H1 (cell line): ENCODE measurements at regions not wholly inside any gene's neighbourhood (a gene's known extent, or its start where the extent isn't known, plus 50 kb on each side); places are given as distances from the start of the nearest gene placed in this dataset.

ENCODE experiments used
- CTCF ChIA-PET: fragments of 300-600 bp; sonication (Branson Sonifier 250); formaldehyde crosslinking; loops from one replicate; lab custom pipeline; 2021; ENCODE audit not compliant: partially characterized antibody; lab: Charles Lee
- POLR2A ChIA-PET: fragments of 300-600 bp; sonication (Branson Sonifier 250); formaldehyde crosslinking; loops from one replicate; lab custom pipeline; 2021; ENCODE audit warnings: inconsistent platforms; ENCODE audit not compliant: partially characterized antibody; lab: Charles Lee
- DNase-seq, 2 experiments: peaks; one replicate each; pipeline versions ENCODE4 v3.0.0 to v3.0.0-alpha.2; 2010 to 2022; ENCODE audit warnings: low spot score in 2 of 2, low read depth in 1 of 2, mixed read lengths in 1 of 2
- FAIRE-seq: peaks from 2 replicates; lab custom pipeline; 2011; peaks lifted over from hg19 to GRCh38; lab: Jason Lieb, UNC
- H2AFZ ChIP-seq: 2 replicates; pipeline ENCODE4 v1.8.1; 2012; ENCODE audit warnings: low read length, inconsistent platforms
- H2AK5ac ChIP-seq: 2 replicates; pipeline ENCODE4 v1.6.1; 2013; ENCODE audit warnings: low read depth, low read length
- H2BK120ac ChIP-seq: replicated peaks from 2 replicates; pipeline ENCODE3; 2013; ENCODE audit warnings: low read depth, low read length, inconsistent platforms
- H2BK12ac ChIP-seq: 2 replicates; pipeline ENCODE4 v1.6.1; 2013; ENCODE audit warnings: low read depth, low read length
- H2BK15ac ChIP-seq: 2 replicates; pipeline ENCODE4 v1.6.1; 2013; ENCODE audit warnings: low read length
- H2BK20ac ChIP-seq: 2 replicates; pipeline ENCODE4 v1.6.1; 2013; ENCODE audit warnings: low read length
- H2BK5ac ChIP-seq: 2 replicates; pipeline ENCODE4 v1.6.1; 2013; ENCODE audit warnings: low read depth, low read length
- H3K14ac ChIP-seq: 2 replicates; pipeline ENCODE4 v1.6.1; 2013; ENCODE audit warnings: inconsistent platforms; ENCODE audit not compliant: insufficient read length
- H3K18ac ChIP-seq: 2 replicates; pipeline ENCODE4 v1.6.1; 2013; ENCODE audit warnings: low read length; ENCODE audit errors: extremely low read depth
- H3K23ac ChIP-seq: 2 replicates; pipeline ENCODE4 v1.6.1; 2013; ENCODE audit warnings: inconsistent platforms; ENCODE audit not compliant: insufficient read length
- H3K23me2 ChIP-seq: 2 replicates; pipeline ENCODE4 v1.6.1; 2013; ENCODE audit warnings: low read depth, low read length
- H3K27ac ChIP-seq: 2 replicates; pipeline ENCODE4 v1.6.1; 2011; ENCODE audit warnings: low read depth, low read length, inconsistent platforms
- H3K27me3 ChIP-seq, 4 experiments: replicated peaks in 1 of 4; 1 replicate in 1 of 4; 2 replicates in 3 of 4; pipeline versions ENCODE4 v1.6.1 to v1.8.1; 2011 to 2013; ENCODE audit warnings: low read length in 3 of 4, mild to moderate bottlenecking in 3 of 4, inconsistent platforms in 2 of 4, mixed read lengths in 2 of 4, moderate library complexity in 1 of 4; ENCODE audit not compliant: control insufficient read depth in 3 of 4, insufficient read depth in 3 of 4; ENCODE audit errors: extremely low read depth in 1 of 4
- H3K36me3 ChIP-seq, 4 experiments: 2 replicates each; pipeline versions ENCODE4 v1.6.1 to v1.8.1; 2011 to 2013; ENCODE audit warnings: mild to moderate bottlenecking in 4 of 4, low read length in 3 of 4, moderate library complexity in 2 of 4, control low read depth in 1 of 4, inconsistent platforms in 1 of 4; ENCODE audit not compliant: insufficient read depth in 4 of 4, control insufficient read depth in 2 of 4
- H3K4ac ChIP-seq: replicated peaks from 2 replicates; pipeline ENCODE3; 2013; ENCODE audit warnings: low read length, low read depth, mixed read lengths, inconsistent platforms; ENCODE audit not compliant: insufficient read length
- H3K4me1 ChIP-seq, 4 experiments: replicated peaks in 1 of 4; 1 replicate in 1 of 4; 2 replicates in 3 of 4; pipeline versions ENCODE4 v1.6.1 to v1.8.1; 2011 to 2013; ENCODE audit warnings: low read length in 3 of 4, inconsistent platforms in 2 of 4, mixed read lengths in 1 of 4; ENCODE audit not compliant: insufficient read depth in 4 of 4, control insufficient read depth in 3 of 4
- H3K4me2 ChIP-seq, 2 experiments: 2 replicates each; pipeline versions ENCODE4 v1.6.1 to v1.8.1; 2011 to 2013; ENCODE audit warnings: low read depth in 2 of 2, low read length in 2 of 2, control low read depth in 1 of 2, inconsistent platforms in 1 of 2, mild to moderate bottlenecking in 1 of 2; ENCODE audit not compliant: insufficient read depth in 1 of 2
- H3K4me3 ChIP-seq, 4 experiments: fragments of 200-600, 300-600 bp in 1 of 4; sonication (generic), shearing (Covaris generic), sonication (Bioruptor Twin) in 1 of 4; 2 replicates each; pipeline versions ENCODE4 v1.5.1 to v1.8.1; 2011 to 2016; ENCODE audit warnings: low read length in 4 of 4, low read depth in 3 of 4, control low read depth in 2 of 4, inconsistent platforms in 2 of 4, mild to moderate bottlenecking in 2 of 4, mixed read lengths in 1 of 4, moderate library complexity in 1 of 4; ENCODE audit not compliant: insufficient read depth in 2 of 4; ENCODE audit errors: extremely low read depth in 1 of 4
- H3K56ac ChIP-seq: replicated peaks from 2 replicates; pipeline ENCODE3; 2013; ENCODE audit warnings: low read depth, mild to moderate bottlenecking, mixed read lengths, low read length, inconsistent platforms; ENCODE audit not compliant: insufficient read length
- H3K79me1 ChIP-seq: 2 replicates; pipeline ENCODE4 v1.6.1; 2013; ENCODE audit warnings: low read depth, low read length, control low read depth
- H3K79me2 ChIP-seq, 2 experiments: 2 replicates each; pipeline versions ENCODE4 v1.6.1 to v1.8.1; 2012 to 2013; ENCODE audit warnings: low read length in 2 of 2, mild to moderate bottlenecking in 2 of 2, inconsistent platforms in 1 of 2; ENCODE audit not compliant: insufficient read depth in 2 of 2, control insufficient read depth in 1 of 2
- H3K9ac ChIP-seq, 4 experiments: replicated peaks in 1 of 4; 1 replicate in 1 of 4; 2 replicates in 3 of 4; pipeline versions ENCODE4 v1.6.1 to v1.8.1; 2011 to 2013; ENCODE audit warnings: low read depth in 3 of 4, low read length in 3 of 4, control low read depth in 2 of 4, mild to moderate bottlenecking in 2 of 4, moderate library complexity in 2 of 4, inconsistent platforms in 1 of 4; ENCODE audit errors: extremely low read depth in 1 of 4
- H3K9me3 ChIP-seq, 2 experiments: 2 replicates each; pipeline versions ENCODE4 v1.6.1 to v1.8.1; 2012 to 2013; ENCODE audit warnings: mild to moderate bottlenecking in 2 of 2, moderate library complexity in 2 of 2, control low read depth in 1 of 2, inconsistent platforms in 1 of 2, low read depth in 1 of 2, low read length in 1 of 2, mixed read lengths in 1 of 2; ENCODE audit not compliant: insufficient read depth in 2 of 2
- H4K20me1 ChIP-seq, 2 experiments: replicated peaks in 1 of 2; 2 replicates each; pipeline versions ENCODE3 to v1.8.1; 2011 to 2013; ENCODE audit warnings: inconsistent platforms in 2 of 2, low read length in 2 of 2, mild to moderate bottlenecking in 1 of 2; ENCODE audit not compliant: insufficient read depth in 2 of 2, control insufficient read depth in 1 of 2
- H4K5ac ChIP-seq: 2 replicates; pipeline ENCODE4 v1.6.1; 2013; ENCODE audit warnings: low read length, low read depth, mixed read lengths, inconsistent platforms; ENCODE audit not compliant: insufficient read length
- H4K8ac ChIP-seq: 2 replicates; pipeline ENCODE4 v1.8.0; 2013; ENCODE audit warnings: mild to moderate bottlenecking, moderate library complexity, low read length, inconsistent platforms; ENCODE audit not compliant: insufficient read depth; ENCODE audit errors: extremely low read depth
- H4K91ac ChIP-seq: replicated peaks from 2 replicates; pipeline ENCODE3; 2013; ENCODE audit warnings: low read length, mixed read lengths, inconsistent platforms; ENCODE audit not compliant: insufficient read length
- ASH2L ChIP-seq: fragments of 200-600, 300-600 bp; sonication (generic); IDR thresholded peaks from one replicate; pipeline ENCODE4 v1.7.1; 2017; ENCODE audit warnings: low read length
- SRF ChIP-seq: IDR thresholded peaks from 2 replicates; pipeline ENCODE4 v1.6.1; 2011; ENCODE audit warnings: mild to moderate bottlenecking, low read depth, low read length, moderate library complexity
- TAF7 ChIP-seq: optimal IDR thresholded peaks from 2 replicates; pipeline ENCODE3; 2011; ENCODE audit warnings: low read depth, mild to moderate bottlenecking, inconsistent platforms, low read length, moderate library complexity, borderline replicate concordance
- TCF12 ChIP-seq: IDR thresholded peaks from 2 replicates; pipeline ENCODE4 v1.6.1; 2011; ENCODE audit warnings: low read depth, mild to moderate bottlenecking, low read length

- peaks cover 0 to 3% of the 10 kb centered on the region in 2 experiments; a peak in 1 of 4 replicates for H3K9me3 ChIP-seq
- TF ChIP-seq ASH2L (no peak), TCF12 (no peak), TAF7 (no peak), SRF (no peak)
Observed at GRCh38 chr13:77476456-77476855, 59.0 kb upstream of the SCEL start.

More at GRCh38 chr13:77476456-77476855, 59.0 kb upstream of the SCEL start:
- no peak overlapping the region for H3K9ac ChIP-seq
- POLR2A ChIA-PET = no interaction called here
- no peaks in the 10 kb centered on the region for H3K79me2 ChIP-seq
- no peak overlapping the region for H2BK20ac ChIP-seq
- H3K56ac ChIP-seq = no peak overlapping the region
- no peak overlapping the region for H2BK5ac ChIP-seq
- no peaks in the 10 kb centered on the region for H3K23me2 ChIP-seq
- no peaks in the 10 kb centered on the region for H4K20me1 ChIP-seq
- no peak overlapping the region for H4K5ac ChIP-seq
- H2BK15ac ChIP-seq = no peak overlapping the region
- no peak overlapping the region for H3K4me3 ChIP-seq
- no peak overlapping the region for H4K8ac ChIP-seq
- H2AK5ac ChIP-seq = no peak overlapping the region
- no peak overlapping the region for H4K91ac ChIP-seq
- no peak overlapping the region for H2AFZ ChIP-seq
- no peak for DNase-seq
- no peak overlapping the region for H3K23ac ChIP-seq
- H3K18ac ChIP-seq = no peak overlapping the region
- H3K79me1 ChIP-seq = no peaks in the 10 kb centered on the region
- no peak overlapping the region for H2BK120ac ChIP-seq
- H3K14ac ChIP-seq = no peak overlapping the region
- no peaks in the 10 kb centered on the region for H3K27me3 ChIP-seq
- no peak overlapping the region for H3K4ac ChIP-seq
- no peaks in the 10 kb centered on the region for H3K36me3 ChIP-seq
- H3K4me1 ChIP-seq = peaks cover 2 to 5% (median 4%) of the 10 kb centered on the region in 4 experiments; a peak in 4 of 7 replicates
- H3K4me2 ChIP-seq = no peak overlapping the region
- CTCF ChIA-PET = interaction anchor here (0.9 to 3.7 kb wide), 4 partner anchors 12 to 147 kb away, joined by 4 to 12 read pairs (median 8); no protein-coding TSS in a partner anchor
- H3K27ac ChIP-seq = no peak overlapping the region
- no peak for FAIRE-seq
- H2BK12ac ChIP-seq = no peak overlapping the region
